H1 (cell line): ENCODE measurements at regions not wholly inside any gene's neighbourhood (a gene's known extent, or its start where the extent isn't known, plus 50 kb on each side); places are given as distances from the start of the nearest gene placed in this dataset.
A peak's percentile ranks its signal among the peaks of the same experiment; 100 is the strongest.

ENCODE experiments used
- CTCF ChIA-PET: fragments of 300-600 bp; sonication (Branson Sonifier 250); formaldehyde crosslinking; loops from one replicate; lab custom pipeline; 2021; ENCODE audit not compliant: partially characterized antibody; lab: Charles Lee
- POLR2A ChIA-PET: fragments of 300-600 bp; sonication (Branson Sonifier 250); formaldehyde crosslinking; loops from one replicate; lab custom pipeline; 2021; ENCODE audit warnings: inconsistent platforms; ENCODE audit not compliant: partially characterized antibody; lab: Charles Lee
- DNase-seq, 2 experiments: peaks; one replicate each; pipeline versions ENCODE4 v3.0.0 to v3.0.0-alpha.2; 2010 to 2022; ENCODE audit warnings: low spot score in 2 of 2, low read depth in 1 of 2, mixed read lengths in 1 of 2
- FAIRE-seq: peaks from 2 replicates; lab custom pipeline; 2011; peaks lifted over from hg19 to GRCh38; lab: Jason Lieb, UNC
- H2AFZ ChIP-seq: 2 replicates; pipeline ENCODE4 v1.8.1; 2012; ENCODE audit warnings: low read length, inconsistent platforms
- H2AK5ac ChIP-seq: 2 replicates; pipeline ENCODE4 v1.6.1; 2013; ENCODE audit warnings: low read depth, low read length
- H2BK120ac ChIP-seq: replicated peaks from 2 replicates; pipeline ENCODE3; 2013; ENCODE audit warnings: low read depth, low read length, inconsistent platforms
- H2BK12ac ChIP-seq: 2 replicates; pipeline ENCODE4 v1.6.1; 2013; ENCODE audit warnings: low read depth, low read length
- H2BK15ac ChIP-seq: 2 replicates; pipeline ENCODE4 v1.6.1; 2013; ENCODE audit warnings: low read length
- H2BK20ac ChIP-seq: 2 replicates; pipeline ENCODE4 v1.6.1; 2013; ENCODE audit warnings: low read length
- H2BK5ac ChIP-seq: 2 replicates; pipeline ENCODE4 v1.6.1; 2013; ENCODE audit warnings: low read depth, low read length
- H3K14ac ChIP-seq: 2 replicates; pipeline ENCODE4 v1.6.1; 2013; ENCODE audit warnings: inconsistent platforms; ENCODE audit not compliant: insufficient read length
- H3K18ac ChIP-seq: 2 replicates; pipeline ENCODE4 v1.6.1; 2013; ENCODE audit warnings: low read length; ENCODE audit errors: extremely low read depth
- H3K23ac ChIP-seq: 2 replicates; pipeline ENCODE4 v1.6.1; 2013; ENCODE audit warnings: inconsistent platforms; ENCODE audit not compliant: insufficient read length
- H3K23me2 ChIP-seq: 2 replicates; pipeline ENCODE4 v1.6.1; 2013; ENCODE audit warnings: low read depth, low read length
- H3K27ac ChIP-seq: 2 replicates; pipeline ENCODE4 v1.6.1; 2011; ENCODE audit warnings: low read depth, low read length, inconsistent platforms
- H3K27me3 ChIP-seq, 4 experiments: replicated peaks in 1 of 4; 1 replicate in 1 of 4; 2 replicates in 3 of 4; pipeline versions ENCODE4 v1.6.1 to v1.8.1; 2011 to 2013; ENCODE audit warnings: low read length in 3 of 4, mild to moderate bottlenecking in 3 of 4, inconsistent platforms in 2 of 4, mixed read lengths in 2 of 4, moderate library complexity in 1 of 4; ENCODE audit not compliant: control insufficient read depth in 3 of 4, insufficient read depth in 3 of 4; ENCODE audit errors: extremely low read depth in 1 of 4
- H3K36me3 ChIP-seq, 4 experiments: 2 replicates each; pipeline versions ENCODE4 v1.6.1 to v1.8.1; 2011 to 2013; ENCODE audit warnings: mild to moderate bottlenecking in 4 of 4, low read length in 3 of 4, moderate library complexity in 2 of 4, control low read depth in 1 of 4, inconsistent platforms in 1 of 4; ENCODE audit not compliant: insufficient read depth in 4 of 4, control insufficient read depth in 2 of 4
- H3K4ac ChIP-seq: replicated peaks from 2 replicates; pipeline ENCODE3; 2013; ENCODE audit warnings: low read length, low read depth, mixed read lengths, inconsistent platforms; ENCODE audit not compliant: insufficient read length
- H3K4me1 ChIP-seq, 4 experiments: replicated peaks in 1 of 4; 1 replicate in 1 of 4; 2 replicates in 3 of 4; pipeline versions ENCODE4 v1.6.1 to v1.8.1; 2011 to 2013; ENCODE audit warnings: low read length in 3 of 4, inconsistent platforms in 2 of 4, mixed read lengths in 1 of 4; ENCODE audit not compliant: insufficient read depth in 4 of 4, control insufficient read depth in 3 of 4
- H3K4me2 ChIP-seq, 2 experiments: 2 replicates each; pipeline versions ENCODE4 v1.6.1 to v1.8.1; 2011 to 2013; ENCODE audit warnings: low read depth in 2 of 2, low read length in 2 of 2, control low read depth in 1 of 2, inconsistent platforms in 1 of 2, mild to moderate bottlenecking in 1 of 2; ENCODE audit not compliant: insufficient read depth in 1 of 2
- H3K4me3 ChIP-seq, 4 experiments: fragments of 200-600, 300-600 bp in 1 of 4; sonication (generic), shearing (Covaris generic), sonication (Bioruptor Twin) in 1 of 4; 2 replicates each; pipeline versions ENCODE4 v1.5.1 to v1.8.1; 2011 to 2016; ENCODE audit warnings: low read length in 4 of 4, low read depth in 3 of 4, control low read depth in 2 of 4, inconsistent platforms in 2 of 4, mild to moderate bottlenecking in 2 of 4, mixed read lengths in 1 of 4, moderate library complexity in 1 of 4; ENCODE audit not compliant: insufficient read depth in 2 of 4; ENCODE audit errors: extremely low read depth in 1 of 4
- H3K56ac ChIP-seq: replicated peaks from 2 replicates; pipeline ENCODE3; 2013; ENCODE audit warnings: low read depth, mild to moderate bottlenecking, mixed read lengths, low read length, inconsistent platforms; ENCODE audit not compliant: insufficient read length
- H3K79me1 ChIP-seq: 2 replicates; pipeline ENCODE4 v1.6.1; 2013; ENCODE audit warnings: low read depth, low read length, control low read depth
- H3K79me2 ChIP-seq, 2 experiments: 2 replicates each; pipeline versions ENCODE4 v1.6.1 to v1.8.1; 2012 to 2013; ENCODE audit warnings: low read length in 2 of 2, mild to moderate bottlenecking in 2 of 2, inconsistent platforms in 1 of 2; ENCODE audit not compliant: insufficient read depth in 2 of 2, control insufficient read depth in 1 of 2
- H3K9ac ChIP-seq, 4 experiments: replicated peaks in 1 of 4; 1 replicate in 1 of 4; 2 replicates in 3 of 4; pipeline versions ENCODE4 v1.6.1 to v1.8.1; 2011 to 2013; ENCODE audit warnings: low read depth in 3 of 4, low read length in 3 of 4, control low read depth in 2 of 4, mild to moderate bottlenecking in 2 of 4, moderate library complexity in 2 of 4, inconsistent platforms in 1 of 4; ENCODE audit errors: extremely low read depth in 1 of 4
- H3K9me3 ChIP-seq, 2 experiments: 2 replicates each; pipeline versions ENCODE4 v1.6.1 to v1.8.1; 2012 to 2013; ENCODE audit warnings: mild to moderate bottlenecking in 2 of 2, moderate library complexity in 2 of 2, control low read depth in 1 of 2, inconsistent platforms in 1 of 2, low read depth in 1 of 2, low read length in 1 of 2, mixed read lengths in 1 of 2; ENCODE audit not compliant: insufficient read depth in 2 of 2
- H4K20me1 ChIP-seq, 2 experiments: replicated peaks in 1 of 2; 2 replicates each; pipeline versions ENCODE3 to v1.8.1; 2011 to 2013; ENCODE audit warnings: inconsistent platforms in 2 of 2, low read length in 2 of 2, mild to moderate bottlenecking in 1 of 2; ENCODE audit not compliant: insufficient read depth in 2 of 2, control insufficient read depth in 1 of 2
- H4K5ac ChIP-seq: 2 replicates; pipeline ENCODE4 v1.6.1; 2013; ENCODE audit warnings: low read length, low read depth, mixed read lengths, inconsistent platforms; ENCODE audit not compliant: insufficient read length
- H4K8ac ChIP-seq: 2 replicates; pipeline ENCODE4 v1.8.0; 2013; ENCODE audit warnings: mild to moderate bottlenecking, moderate library complexity, low read length, inconsistent platforms; ENCODE audit not compliant: insufficient read depth; ENCODE audit errors: extremely low read depth
- H4K91ac ChIP-seq: replicated peaks from 2 replicates; pipeline ENCODE3; 2013; ENCODE audit warnings: low read length, mixed read lengths, inconsistent platforms; ENCODE audit not compliant: insufficient read length
- ASH2L ChIP-seq: fragments of 200-600, 300-600 bp; sonication (generic); IDR thresholded peaks from one replicate; pipeline ENCODE4 v1.7.1; 2017; ENCODE audit warnings: low read length
- ATF3 ChIP-seq: IDR thresholded peaks from 2 replicates; pipeline ENCODE4 v1.6.1; 2011; ENCODE audit warnings: low read depth, mild to moderate bottlenecking, low read length; ENCODE audit not compliant: insufficient read depth
- CEBPB ChIP-seq: IDR thresholded peaks from 2 replicates; pipeline ENCODE4 v1.6.1; 2012; ENCODE audit warnings: low read depth, low read length
- E2F6 ChIP-seq: IDR thresholded peaks from 2 replicates; pipeline ENCODE4 v1.6.1; 2012; ENCODE audit warnings: inconsistent platforms
- EGR1 ChIP-seq: IDR thresholded peaks from 2 replicates; pipeline ENCODE4 v1.6.1; 2011; ENCODE audit warnings: low read depth, low read length, borderline replicate concordance
- HDAC6 ChIP-seq: IDR thresholded peaks from one replicate; pipeline ENCODE4 v1.7.1; 2012; ENCODE audit warnings: low read depth, mild to moderate bottlenecking, inconsistent platforms, low read length, moderate library complexity
- KDM5A ChIP-seq: fragments of 200-600 bp; IDR thresholded peaks from 2 replicates; pipeline ENCODE4 v1.7.1; 2012; ENCODE audit warnings: mild to moderate bottlenecking, low read length, inconsistent platforms, mixed read lengths
- MAFK ChIP-seq: IDR thresholded peaks from 2 replicates; pipeline ENCODE4 v1.6.1; 2012; ENCODE audit warnings: low read depth, mild to moderate bottlenecking, improper control_type of control experiment, low read length
- PHF8 ChIP-seq: fragments of 200-600 bp; sonication (generic); conservative IDR thresholded peaks from 2 replicates; pipeline ENCODE4 v1.7.1; 2012; ENCODE audit warnings: low read depth, mild to moderate bottlenecking, inconsistent platforms, low read length, moderate library complexity
- RBBP5 ChIP-seq: IDR thresholded peaks from 2 replicates; pipeline ENCODE4 v1.7.1; 2012; ENCODE audit warnings: low read depth, mild to moderate bottlenecking, inconsistent platforms, low read length, moderate library complexity, borderline replicate concordance
- RXRA ChIP-seq: IDR thresholded peaks from 2 replicates; pipeline ENCODE4 v1.6.1; 2011; ENCODE audit warnings: low read depth, mild to moderate bottlenecking, low read length, moderate library complexity; ENCODE audit not compliant: insufficient read depth
- SP1 ChIP-seq: IDR thresholded peaks from 2 replicates; pipeline ENCODE4 v1.6.1; 2011; ENCODE audit warnings: low read depth, low read length
- SRF ChIP-seq: IDR thresholded peaks from 2 replicates; pipeline ENCODE4 v1.6.1; 2011; ENCODE audit warnings: mild to moderate bottlenecking, low read depth, low read length, moderate library complexity
- TCF12 ChIP-seq: IDR thresholded peaks from 2 replicates; pipeline ENCODE4 v1.6.1; 2011; ENCODE audit warnings: low read depth, mild to moderate bottlenecking, low read length
- WGBS, 2 experiments: shearing (Covaris generic) in 1 of 2; methylation state at CpG; one replicate each; pipeline versions ENCODE4 v1.1.6 to v1.1.7; 2013 to 2015; ENCODE audit warnings: low lambda C conversion rate in 2 of 2, mixed read lengths in 2 of 2, inconsistent platforms in 1 of 2, low coverage in 1 of 2, missing lambda C conversion rate in 1 of 2; ENCODE audit not compliant: insufficient replicate concordance in 2 of 2, insufficient coverage in 1 of 2, insufficient read length in 1 of 2; ENCODE audit errors: extremely low coverage in 1 of 2, missing lambda C conversion rate in 1 of 2; 5-methylcytosine and 5-hydroxymethylcytosine counted together

- 89% methylated on average over 7 of the region's 7 CpGs; no CpG with 5 or more reads in 1 of the 2 experiments for WGBS, 2 experiments
- no peak overlapping the region for H2BK20ac ChIP-seq
- H2BK12ac ChIP-seq = no peak overlapping the region
- H2BK15ac ChIP-seq = no peak overlapping the region
- H3K4me2 ChIP-seq = no peak overlapping the region
- H2AK5ac ChIP-seq = no peak overlapping the region
- POLR2A ChIA-PET = no interaction called here
- no peak overlapping the region for H3K18ac ChIP-seq
- H2BK120ac ChIP-seq = no peak overlapping the region
- H3K9me3 ChIP-seq = no peaks in the 10 kb centered on the region
- H4K20me1 ChIP-seq = no peaks in the 10 kb centered on the region
- H3K9ac ChIP-seq = no peak overlapping the region
- no peak overlapping the region for H4K5ac ChIP-seq
- no peaks in the 10 kb centered on the region for H3K36me3 ChIP-seq
- CTCF ChIA-PET = interaction anchor here (1.1 to 1.8 kb wide), 3 partner anchors 20 to 375 kb away, joined by 3 to 6 read pairs (median 4); no protein-coding TSS in a partner anchor
- no peak overlapping the region for H2AFZ ChIP-seq
- H3K4ac ChIP-seq = no peak overlapping the region
- H3K4me3 ChIP-seq = no peak overlapping the region
- H3K23me2 ChIP-seq = no peaks in the 10 kb centered on the region; the same call in 1 of the 2 replicates
- no peak overlapping the region for H4K91ac ChIP-seq
- no peak overlapping the region for H3K14ac ChIP-seq
- no peak overlapping the region for H3K23ac ChIP-seq
- FAIRE-seq = no peak
- no peaks in the 10 kb centered on the region for H3K27me3 ChIP-seq
- no peak overlapping the region for H3K27ac ChIP-seq
- H3K4me1 ChIP-seq = no peaks in the 10 kb centered on the region
- H2BK5ac ChIP-seq = peak overlapping the region; percentile 42; the same call in 1 of the 2 replicates
- no peaks in the 10 kb centered on the region for H3K79me1 ChIP-seq
- DNase-seq = no peak
- no peak overlapping the region for H3K56ac ChIP-seq
- no peak overlapping the region; the same call in 1 of the 2 replicates for H4K8ac ChIP-seq
- H3K79me2 ChIP-seq = no peaks in the 10 kb centered on the region
- TF ChIP-seq PHF8 (no peak), TCF12 (no peak), KDM5A (no peak), EGR1 (no peak), MAFK (no peak), RXRA (no peak), CEBPB (no peak), SP1 (no peak), E2F6 (no peak), SRF (no peak), RBBP5 (no peak), HDAC6 (no peak), ASH2L (no peak), ATF3 (no peak)
Measured at GRCh38 chr17:63361182-63361581, 84.9 kb downstream of the CYB561 start.
